ENCODE measurements at regions not wholly inside any gene's neighbourhood (a gene's known extent, or its start where the extent isn't known, plus 50 kb on each side); places are given as distances from the start of the nearest gene placed in this dataset.
"Not testable (repeated sequence)": the region's sequence is repeated elsewhere in the genome, so short reads cannot be mapped to it uniquely, and the experiment has no call there.

DNA sequence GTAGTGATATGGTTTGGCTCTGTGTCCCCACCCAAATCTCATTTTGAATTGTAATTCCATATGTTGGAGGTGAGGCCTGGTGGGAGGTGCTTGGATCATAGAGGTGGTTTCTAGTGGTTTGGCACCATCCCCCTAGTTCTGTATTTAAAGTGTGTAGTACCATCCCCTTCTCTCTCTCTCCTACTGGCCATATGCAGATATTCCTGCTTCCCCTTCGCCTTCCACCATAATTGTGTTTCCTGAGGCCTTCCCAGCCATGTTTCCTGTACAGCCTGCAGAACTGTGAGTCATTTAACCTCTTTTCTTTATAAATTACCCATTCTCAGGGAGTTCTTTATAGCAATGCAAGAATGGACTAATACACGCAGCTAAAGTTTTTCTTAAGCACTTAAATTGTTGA lies 340.0 kb downstream of the ANAPC1 start:
- DNase-seq, result not testable (repeated sequence)

DNA sequence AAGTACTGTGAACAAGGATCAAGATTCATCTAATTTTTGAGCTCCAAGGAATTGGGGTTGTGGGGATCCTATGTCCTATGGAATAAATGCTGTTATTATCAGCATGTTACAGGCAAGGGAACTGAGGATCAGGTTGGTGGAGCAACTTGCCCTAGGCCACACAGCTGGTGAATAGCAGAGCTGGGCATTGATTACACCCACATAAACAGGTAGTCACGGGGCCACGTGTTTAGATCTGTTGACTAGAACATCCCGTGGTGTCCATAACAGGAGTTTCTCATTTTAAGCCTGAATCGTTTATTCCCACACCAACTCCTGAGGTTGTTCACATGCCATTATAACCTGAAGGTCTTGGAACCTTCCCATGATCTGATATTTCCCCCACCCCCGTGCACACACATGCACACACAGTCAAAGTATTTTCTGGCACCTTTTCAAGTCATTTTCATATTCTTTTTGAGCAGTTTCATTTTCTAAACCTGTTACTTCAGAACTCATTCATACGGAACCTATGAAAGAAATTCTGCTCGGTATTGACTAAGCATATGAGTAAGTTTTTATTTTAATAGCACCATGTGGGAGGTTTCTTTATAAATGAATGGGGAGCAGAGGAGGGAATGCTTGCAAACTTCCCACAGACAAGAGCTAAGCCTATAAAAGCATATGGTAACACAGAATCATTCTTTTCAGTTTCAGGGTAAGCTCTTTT lies 338.1 kb downstream of the ANAPC1 start:
- DNase-seq, result not testable (repeated sequence)

DNA sequence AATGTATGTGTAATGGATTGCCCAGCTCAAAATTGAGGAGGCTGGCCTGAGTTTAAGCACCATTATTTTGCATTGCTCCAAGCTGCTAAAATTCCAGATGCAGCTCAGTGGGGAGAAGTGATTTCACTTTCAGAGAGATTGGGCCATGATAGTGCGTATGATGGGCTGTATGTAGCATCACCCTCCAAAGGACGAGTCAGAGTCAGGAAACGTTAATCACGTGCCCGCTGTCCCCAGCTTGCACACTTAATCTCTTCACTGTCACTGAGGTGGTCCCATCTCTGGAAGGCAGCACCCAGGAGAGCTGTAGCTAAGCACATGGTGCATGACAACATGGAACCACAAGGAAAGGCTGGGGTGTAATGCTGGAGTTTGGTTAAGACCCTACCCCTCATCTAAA lies 337.4 kb downstream of the ANAPC1 start:
- DNase-seq, result not testable (repeated sequence)

DNA sequence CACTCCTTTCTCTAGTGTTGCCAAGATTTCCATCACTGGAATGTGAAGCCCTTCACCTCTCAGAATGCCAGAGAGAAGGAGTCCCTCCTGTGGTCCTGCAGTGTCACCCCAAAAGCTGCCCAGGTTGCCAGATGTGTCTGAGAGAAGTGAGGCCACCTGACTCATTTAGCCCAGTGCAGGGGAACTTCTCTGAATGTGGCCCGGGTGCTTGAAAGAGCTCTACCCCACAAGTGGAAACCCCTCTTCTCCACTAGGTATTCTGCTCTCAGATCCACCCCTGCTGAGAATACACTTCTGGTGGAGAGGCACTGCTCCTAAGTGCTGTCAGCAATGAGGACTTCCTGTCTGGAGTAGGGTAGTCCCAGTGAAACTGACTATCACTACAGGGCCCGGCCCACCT lies 334.8 kb downstream of the ANAPC1 start:
- DNase-seq, result not testable (repeated sequence)

DNA sequence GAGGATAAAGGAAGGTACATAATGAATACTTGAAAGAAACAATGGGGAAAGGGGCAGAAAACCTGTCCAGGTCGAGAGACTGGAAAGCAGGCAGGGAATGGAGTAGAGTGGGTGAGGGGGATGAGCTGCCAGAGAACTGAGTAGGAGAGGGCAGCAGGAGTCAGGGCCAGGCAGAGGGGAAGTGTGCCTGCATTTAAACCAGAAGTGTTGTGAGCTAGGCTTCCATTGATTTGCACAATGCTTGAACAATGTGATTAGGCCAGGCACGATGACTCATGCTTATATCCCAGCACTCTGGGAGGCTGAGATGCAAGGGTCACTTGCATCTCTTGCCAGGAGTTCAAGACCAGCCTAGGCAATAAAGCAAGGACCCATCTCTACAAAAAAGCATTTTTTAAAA lies 332.6 kb downstream of the ANAPC1 start:
- not testable (repeated sequence) for DNase-seq

DNA sequence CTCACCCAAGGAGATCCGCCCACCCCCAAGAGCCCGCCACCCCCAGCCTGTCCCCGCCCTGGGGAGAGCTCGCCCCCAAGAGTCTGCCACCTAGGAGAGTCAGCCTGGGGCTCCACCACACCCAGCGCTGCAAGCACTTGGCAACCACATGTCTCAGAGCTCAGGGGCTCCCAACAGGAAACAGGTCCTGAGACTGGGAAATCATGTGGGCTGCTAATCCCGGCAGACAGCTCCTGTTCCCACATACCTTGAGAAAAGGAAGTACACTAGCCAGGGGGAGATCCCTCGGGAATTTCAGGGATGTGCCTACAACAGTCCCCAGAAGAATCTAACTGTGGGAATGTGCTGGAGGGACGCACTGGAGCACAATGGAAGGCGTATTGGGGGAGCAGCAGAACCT lies 331.4 kb downstream of the ANAPC1 start:
- not testable (repeated sequence) for DNase-seq

DNA sequence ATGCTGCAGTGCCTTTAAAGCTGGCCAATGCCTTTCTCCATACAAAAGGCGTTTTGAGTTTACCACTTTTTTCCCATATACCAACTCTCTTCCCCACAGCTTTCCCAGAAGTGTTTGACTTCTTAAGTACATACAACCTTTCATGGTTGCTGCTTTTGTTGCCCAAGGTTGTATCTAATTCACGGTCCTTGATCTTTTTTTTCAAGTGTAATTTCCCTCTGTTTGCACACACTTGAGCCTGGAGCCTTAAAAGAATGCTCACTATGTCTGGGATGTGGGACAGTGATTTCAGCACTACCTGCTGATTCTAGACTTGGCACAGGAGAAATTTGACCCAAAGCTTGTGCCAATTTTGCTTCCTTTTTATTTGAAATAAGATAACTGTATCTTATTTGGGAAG lies 324.7 kb downstream of the ANAPC1 start:
- not testable (repeated sequence) for DNase-seq

DNA sequence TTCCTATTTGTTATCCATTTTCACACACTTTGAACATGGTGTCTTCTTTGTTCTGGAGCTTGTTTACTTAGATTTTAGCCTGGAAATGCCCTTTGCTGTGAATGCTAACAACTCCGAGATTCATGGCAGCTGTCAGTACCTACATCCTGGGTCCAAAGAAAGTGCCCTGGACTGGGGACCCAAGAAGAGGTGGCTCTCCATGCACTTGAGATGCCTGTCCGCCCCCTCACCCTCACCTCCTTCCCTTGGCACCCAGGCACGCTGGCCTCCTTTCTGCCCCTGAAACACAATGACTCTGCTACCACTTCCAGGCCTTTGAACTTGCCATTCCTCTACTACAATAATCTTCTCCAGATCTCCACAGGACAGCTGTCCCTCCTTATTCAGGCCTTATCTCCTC lies 324.2 kb downstream of the ANAPC1 start:
- DNase-seq, result not testable (repeated sequence)

DNA sequence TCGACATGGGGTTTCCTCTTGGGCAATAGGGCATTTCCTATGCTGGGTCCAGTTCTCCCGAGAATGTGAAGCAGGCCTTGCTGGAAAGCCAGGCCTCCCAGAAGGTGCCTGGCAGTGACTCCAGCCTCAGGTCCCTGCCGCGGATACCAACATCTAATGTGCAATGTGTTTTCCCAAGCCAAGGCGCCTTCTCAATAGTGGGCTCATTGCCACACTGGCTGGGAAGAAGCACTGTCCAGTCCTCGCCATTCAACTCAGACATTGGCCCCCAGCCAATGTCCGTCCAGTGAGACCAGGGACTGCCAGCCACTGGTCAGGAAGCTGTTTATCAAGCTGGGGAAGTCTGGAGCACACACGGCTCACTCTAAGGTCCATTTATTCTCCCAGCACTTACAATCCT lies 317.9 kb downstream of the ANAPC1 start:
- DNase-seq, result not testable (repeated sequence)

DNA sequence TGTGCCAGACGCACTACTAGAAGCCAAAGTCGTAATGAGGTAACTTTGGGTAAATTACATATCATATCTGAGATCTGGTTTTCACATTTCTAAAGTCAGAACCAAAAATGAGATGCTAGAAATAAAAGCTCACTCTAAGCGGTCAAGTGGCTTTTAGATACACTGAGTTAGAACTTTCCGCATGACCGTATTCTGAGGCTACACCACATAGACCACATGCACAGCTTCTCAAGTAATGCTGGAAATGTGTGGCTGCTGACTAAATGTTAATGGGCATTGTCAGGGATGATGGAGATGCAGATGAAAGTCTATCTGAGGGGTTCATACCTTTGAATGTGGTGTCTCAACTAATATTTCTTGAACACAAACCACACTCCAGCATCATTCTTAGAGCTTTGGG lies 316.8 kb downstream of the ANAPC1 start:
- not testable (repeated sequence) for DNase-seq

DNA sequence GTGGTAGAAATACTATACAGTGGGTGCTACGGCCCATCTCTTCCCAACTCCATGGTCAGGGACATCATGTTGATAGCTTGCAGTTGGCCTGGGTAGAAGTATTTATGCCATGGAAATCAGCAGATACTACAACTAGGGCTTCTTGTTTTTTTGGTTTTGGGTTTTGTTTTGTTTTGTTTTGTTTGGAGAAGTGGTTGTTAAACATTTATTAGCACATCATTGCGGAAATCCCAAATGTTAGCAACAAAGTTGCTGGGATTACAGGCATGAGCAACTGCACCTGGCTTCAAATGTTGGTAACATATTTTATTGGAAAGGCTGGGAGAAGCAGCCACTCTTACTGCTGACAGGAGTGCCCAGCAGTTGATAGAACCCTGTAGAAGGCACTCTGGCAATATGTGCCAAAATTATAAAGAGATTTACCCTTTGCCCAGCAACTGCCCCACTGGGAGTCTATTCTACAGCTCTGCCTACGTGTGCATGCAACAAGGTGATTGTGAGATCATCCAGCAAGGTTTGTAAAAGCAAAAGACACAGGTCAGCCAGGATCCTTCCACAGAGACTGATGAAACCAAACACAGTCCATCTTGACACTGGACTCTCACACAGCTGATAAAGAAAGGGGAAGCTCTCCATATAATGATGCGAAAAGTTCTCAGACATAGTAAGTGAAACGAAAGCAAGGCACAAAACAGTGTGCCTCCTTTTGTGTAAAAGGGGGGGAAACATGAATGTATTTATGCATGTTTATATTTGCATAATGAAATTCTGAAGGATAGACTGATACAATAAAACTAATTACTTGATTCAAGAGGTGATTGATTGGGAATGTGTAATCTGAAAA lies 314.4 kb downstream of the ANAPC1 start:
- DNase-seq, result not testable (repeated sequence)

DNA sequence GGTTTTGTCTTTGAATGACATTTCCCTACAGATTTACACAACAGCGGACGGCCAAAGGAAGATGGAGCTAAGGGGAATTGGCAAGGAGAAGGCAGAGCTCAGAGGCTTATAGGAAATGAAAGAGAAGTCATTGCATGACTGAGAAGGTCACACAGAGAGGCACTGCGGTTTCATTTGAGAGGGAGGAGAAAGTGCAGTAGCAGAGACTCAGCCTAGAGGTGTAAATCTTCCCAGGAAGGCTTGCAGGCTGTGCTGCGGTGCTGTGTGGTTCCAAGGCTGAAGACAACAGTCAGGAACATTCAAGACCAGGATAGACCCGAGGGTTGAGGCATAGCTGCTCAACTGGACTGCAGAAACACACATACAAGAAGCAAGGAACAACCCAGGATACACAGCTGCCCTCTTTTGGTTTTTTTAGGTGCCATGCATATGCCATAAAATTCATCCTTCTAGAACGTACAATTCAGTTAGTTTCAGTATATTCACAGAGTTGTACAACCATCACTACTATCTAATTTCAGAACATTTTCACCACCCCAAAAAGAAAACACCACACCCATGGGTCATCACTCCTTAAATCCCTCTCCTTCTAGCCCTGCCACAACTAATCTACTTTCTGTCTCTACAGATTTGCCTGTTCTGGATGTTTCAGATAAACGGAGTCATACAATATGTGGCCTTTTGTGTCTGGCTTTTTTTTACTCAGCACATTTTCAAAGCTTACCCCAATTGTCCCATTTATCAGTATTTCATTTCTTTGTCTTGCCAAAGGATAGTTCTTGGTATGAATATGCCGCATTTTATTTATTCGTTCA lies 313.5 kb downstream of the ANAPC1 start:
- not testable (repeated sequence) for DNase-seq

DNA sequence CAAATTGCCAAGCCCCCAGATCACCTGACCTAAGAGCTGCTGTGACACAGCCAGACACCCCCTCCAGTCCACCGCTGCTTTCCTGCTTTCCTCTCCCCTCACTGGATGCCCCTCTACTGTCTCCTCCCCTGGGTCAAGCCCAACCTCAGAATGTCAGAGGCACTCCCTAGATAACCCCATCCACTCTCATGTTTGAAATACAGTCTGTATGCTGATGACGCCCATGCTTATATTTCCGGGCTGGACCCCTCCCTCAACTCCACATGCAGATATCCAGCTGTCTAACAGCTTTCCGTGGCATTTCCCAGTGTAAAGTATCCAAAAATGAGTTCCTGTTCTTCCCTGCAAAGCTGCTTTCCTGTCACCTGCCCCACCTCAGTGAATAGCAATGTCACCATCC lies 309.2 kb downstream of the ANAPC1 start:
- not testable (repeated sequence) for DNase-seq

DNA sequence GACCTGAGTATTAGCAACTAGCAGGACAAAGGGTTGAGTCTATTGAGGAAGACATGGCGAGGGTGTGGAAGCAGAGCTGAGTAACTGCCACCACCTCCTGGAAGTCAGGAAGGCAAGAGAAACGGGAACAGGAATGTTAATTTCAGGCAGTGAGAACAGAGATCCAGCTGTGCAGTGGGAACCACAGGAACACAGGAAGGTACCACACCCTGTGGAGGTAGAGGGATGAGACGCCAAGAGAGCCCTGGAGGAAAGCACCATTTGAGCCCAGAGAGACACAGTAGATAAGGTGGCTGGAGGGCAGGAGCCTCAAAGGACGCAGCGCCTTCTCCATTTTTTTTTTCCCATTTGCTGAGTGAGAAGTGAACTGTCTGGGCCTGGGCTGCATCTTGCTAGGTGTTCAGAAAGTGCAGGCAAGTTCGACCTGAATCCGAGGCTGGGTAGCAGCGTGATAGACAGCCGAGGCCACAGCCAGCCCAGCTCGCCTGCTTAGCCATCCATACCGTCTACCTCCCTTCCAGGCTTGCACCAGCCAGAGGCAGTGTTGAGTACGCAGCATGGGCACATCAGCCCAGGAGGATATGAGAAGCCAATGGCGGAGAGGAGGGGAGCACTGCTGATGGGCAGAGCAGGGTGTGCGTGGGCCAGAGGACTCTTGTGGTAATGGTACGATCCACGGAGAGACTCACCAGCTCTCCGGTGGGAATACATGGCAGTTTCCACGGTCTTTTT lies 306.7 kb downstream of the ANAPC1 start:
- not testable (repeated sequence) for DNase-seq

DNA sequence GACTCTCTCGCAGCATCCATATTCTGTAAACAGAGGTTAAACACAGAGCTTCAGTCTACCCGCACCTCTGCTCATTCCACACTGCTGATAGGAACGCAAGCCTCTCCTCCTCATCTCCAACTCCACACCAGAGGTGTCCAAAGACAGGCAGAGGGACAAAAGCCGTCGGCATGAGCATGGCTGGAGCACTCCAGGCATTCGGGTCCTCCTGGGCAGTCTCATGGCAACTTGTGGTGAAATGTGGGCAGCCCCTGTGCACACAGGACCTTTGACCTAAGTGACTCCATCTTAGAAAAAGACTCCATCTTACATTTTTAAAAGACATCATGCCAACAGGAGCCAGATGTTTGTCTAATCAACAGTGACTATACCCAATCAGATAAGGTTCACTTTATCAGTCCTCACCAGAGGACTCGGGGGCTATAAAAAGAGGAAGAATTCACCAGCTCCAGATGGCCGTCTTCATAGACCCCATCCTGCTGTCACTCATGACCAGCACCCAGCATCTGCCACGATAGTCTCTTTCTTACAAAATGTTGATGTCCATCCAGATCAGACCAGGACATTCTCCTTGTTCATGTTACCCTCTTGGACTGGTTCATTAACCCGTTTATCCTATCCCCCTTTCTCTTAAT lies 304.4 kb downstream of the ANAPC1 start:
- DNase-seq, result not testable (repeated sequence)

DNA sequence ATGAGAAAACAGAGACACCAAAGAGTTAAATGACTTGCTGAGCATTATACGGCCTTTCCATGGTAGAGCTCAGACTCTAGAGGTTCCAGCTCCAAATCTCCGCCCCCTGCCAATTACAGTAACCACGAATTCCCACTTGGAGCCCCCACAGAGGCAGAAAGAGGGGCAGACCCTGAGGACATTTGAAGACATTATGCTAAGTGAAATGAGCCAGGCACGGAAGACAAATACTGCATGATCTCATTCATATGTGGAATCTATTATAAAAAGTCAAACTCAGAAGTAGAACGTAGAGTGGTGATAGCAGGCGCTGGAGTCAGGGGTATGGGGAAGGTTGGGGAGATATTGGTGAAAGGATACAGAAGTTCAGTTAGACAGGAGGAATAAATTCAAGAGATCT lies 303.4 kb downstream of the ANAPC1 start:
- DNase-seq, result not testable (repeated sequence)

DNA sequence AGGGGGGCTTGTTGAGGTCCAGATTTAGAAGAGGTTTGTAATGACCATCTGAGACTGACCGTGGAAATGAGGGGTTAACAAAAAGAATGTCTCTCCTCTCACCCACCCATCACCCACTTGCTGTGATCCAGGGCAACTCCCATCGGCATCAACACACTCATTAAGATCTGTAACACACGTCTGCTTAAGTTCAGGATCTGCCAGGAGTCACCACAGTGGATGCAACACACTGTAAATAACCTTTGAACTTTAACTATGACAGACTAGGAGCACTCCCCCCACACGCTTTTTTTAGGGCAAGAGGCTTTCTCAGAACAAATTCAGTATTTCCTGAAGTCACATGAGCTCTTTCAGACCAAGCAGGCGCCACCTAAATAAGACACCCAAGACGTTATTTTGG lies 301.9 kb downstream of the ANAPC1 start:
- DNase-seq, result not testable (repeated sequence)

DNA sequence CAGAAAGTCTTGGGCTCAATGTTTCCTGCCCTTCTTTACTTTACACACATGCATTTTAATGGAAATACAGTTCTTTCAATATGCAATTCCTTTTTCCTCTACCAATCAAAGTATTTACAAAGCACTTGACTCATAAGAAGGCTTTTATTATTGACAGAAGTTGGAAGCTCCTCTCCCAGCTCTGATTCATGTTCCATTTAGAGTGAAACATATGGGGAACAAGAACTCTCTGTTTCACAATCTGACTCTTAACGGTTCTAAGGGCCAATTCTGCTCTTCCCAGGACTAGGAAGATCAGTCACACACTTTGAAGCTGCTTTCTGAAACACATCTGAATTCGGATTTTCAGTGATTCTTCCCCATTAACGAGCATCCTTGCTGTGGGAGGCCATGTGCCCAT lies 300.5 kb downstream of the ANAPC1 start:
- not testable (repeated sequence) for DNase-seq

DNA sequence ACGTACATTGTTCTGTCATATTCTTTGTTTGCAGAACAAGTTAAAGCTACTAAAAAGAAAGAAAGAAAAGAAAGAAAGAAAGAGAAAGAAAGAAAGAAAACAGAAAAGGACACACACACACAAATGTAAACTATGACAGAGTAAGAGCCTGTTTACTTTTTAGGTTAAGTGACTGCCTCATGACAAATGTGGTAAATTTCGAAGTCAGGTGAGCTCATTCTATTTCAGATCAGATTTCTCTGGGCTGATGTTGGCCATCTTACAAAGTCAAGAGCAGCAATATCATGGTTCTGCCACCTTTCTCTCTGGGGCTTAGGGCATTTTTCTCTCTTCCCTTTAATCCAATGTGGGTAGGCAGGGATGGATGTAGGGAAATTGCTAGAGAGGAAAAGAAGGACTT lies 299.5 kb downstream of the ANAPC1 start:
- DNase-seq, result not testable (repeated sequence)

DNA sequence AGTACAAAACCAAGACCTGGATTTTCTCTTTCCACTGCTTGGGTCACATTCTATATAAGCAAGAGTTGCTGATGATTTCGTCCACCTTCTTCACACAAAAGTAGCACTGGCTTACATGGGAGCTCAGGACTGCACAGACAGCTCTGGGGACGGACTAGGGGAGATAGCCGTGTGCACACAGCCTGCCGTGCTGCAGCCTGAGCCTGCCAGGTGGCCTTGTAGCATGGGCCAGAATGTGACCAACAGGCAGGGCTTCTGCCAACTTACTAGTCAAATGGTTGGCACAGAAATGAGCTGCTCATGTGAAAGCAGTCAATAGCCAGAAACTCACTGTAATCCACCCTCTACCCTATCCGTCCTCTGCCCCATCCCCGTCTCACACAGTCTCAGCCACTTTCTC lies 299.0 kb downstream of the ANAPC1 start:
- not testable (repeated sequence) for DNase-seq

DNA sequence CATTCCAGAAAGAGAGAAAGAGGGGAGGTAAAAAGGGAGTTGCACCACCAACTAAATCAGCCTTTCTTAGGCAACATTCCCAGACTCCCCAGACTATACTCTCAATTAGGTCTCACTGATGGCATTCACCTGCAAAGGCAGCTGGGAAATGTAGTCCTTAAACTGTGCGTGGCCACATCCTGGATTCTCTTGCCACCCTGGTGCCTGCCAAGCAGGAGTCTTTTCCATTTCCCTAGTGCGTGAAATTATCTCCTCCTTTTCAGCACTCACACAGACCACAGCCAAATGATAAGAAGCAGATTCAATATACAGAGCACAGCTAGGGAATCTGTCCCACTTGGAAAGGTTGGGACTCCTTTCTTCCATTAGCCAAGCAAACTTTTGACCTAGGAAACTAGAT lies 298.0 kb downstream of the ANAPC1 start:
- DNase-seq, result not testable (repeated sequence)

DNA sequence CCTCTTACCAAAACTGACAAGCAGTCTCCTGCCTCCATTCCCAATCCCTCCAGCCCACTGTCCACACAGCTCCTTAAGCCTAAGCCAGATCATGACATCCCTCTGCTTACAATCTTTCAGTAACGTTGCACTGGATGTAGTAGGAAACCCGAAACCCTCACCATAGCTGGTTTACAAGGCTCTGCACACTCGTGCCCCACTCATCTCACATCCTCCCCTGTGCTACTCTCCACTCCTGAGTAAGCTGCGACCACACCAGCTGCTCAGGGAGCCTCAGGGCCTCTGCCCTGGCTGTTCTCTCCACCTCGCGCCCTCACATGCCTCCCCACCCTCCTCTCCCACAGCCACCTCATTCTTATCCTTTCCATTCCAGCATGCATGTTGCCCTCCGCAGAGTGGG lies 288.9 kb downstream of the ANAPC1 start:
- not testable (repeated sequence) for DNase-seq

Data from KG1 (cell line).